GM12878 (cell line): ENCODE measurements at regions not wholly inside any gene's neighbourhood (a gene's known extent, or its start where the extent isn't known, plus 50 kb on each side); places are given as distances from the start of the nearest gene placed in this dataset.

Experiments
- ATAC-seq: fragments of 200-7000 bp; cut with Tn5 transposase; 3 replicates; pipeline ENCODE4 v1.9.1; 2020; ENCODE audit warnings: mild to moderate bottlenecking, moderate library complexity
- BruUV-seq: library from RNA; stranded (reverse); fragments of 400-500 nt; replicated peaks from 2 replicates; lab custom pipeline; 2021; lab: Mats Ljungman, UMichigan
- CTCF ChIA-PET: fragments of 300-600 bp; sonication (Branson Sonifier 250); formaldehyde crosslinking; extraction: SDS; loops from one replicate; lab custom pipeline; 2021; ENCODE audit warnings: inconsistent platforms; lab: Yijun Ruan, JAX
- POLR2A ChIA-PET: fragments of 350-600 bp; formaldehyde crosslinking; extraction: SDS; loops from one replicate; lab custom pipeline; 2021; ENCODE audit warnings: inconsistent platforms; lab: Charles Lee
- RAD21 ChIA-PET: fragments of 300-600 bp; sonication (Branson Sonifier 250); formaldehyde crosslinking; loops from one replicate; lab custom pipeline; 2023; ENCODE audit warnings: antibody characterized with exemption; ENCODE audit not compliant: unreplicated experiment; lab: Charles Lee
- SMC1A ChIA-PET: fragments of 300-600 bp; sonication (Branson Sonifier 250); formaldehyde crosslinking; loops from one replicate; lab custom pipeline; 2023; ENCODE audit not compliant: unreplicated experiment, uncharacterized antibody; lab: Charles Lee
- DNase-seq: peaks from one replicate; pipeline ENCODE4 v3.0.0-alpha.2; 2011; ENCODE audit warnings: low read depth, low spot score
- FAIRE-seq: peaks from 3 replicates; lab custom pipeline; 2011; peaks lifted over from hg19 to GRCh38; lab: Jason Lieb, UNC
- H2AFZ ChIP-seq: 2 replicates; pipeline ENCODE4 v1.6.0; 2011; ENCODE audit warnings: low read depth, low read length, control low read depth; ENCODE audit not compliant: control insufficient read depth
- H3K27ac ChIP-seq: 2 replicates; pipeline ENCODE4 v1.5.1; 2011; ENCODE audit warnings: control low read depth; ENCODE audit not compliant: control insufficient read depth, insufficient read depth
- H3K27me3 ChIP-seq, 2 experiments: replicated peaks in 1 of 2; 2 replicates each; pipeline versions ENCODE4 v1.6.0 to v1.6.1; 2011; ENCODE audit warnings: low read length in 1 of 2; ENCODE audit not compliant: control insufficient read depth in 2 of 2, insufficient read depth in 2 of 2
- H3K36me3 ChIP-seq, 2 experiments: 2 replicates each; pipeline ENCODE4 v1.5.1; 2011; ENCODE audit warnings: low read length in 1 of 2; ENCODE audit not compliant: control insufficient read depth in 2 of 2, insufficient read depth in 2 of 2
- H3K4me1 ChIP-seq: 2 replicates; pipeline ENCODE4 v1.6.1; 2011; ENCODE audit warnings: mild to moderate bottlenecking, low read length, moderate library complexity, mixed read lengths; ENCODE audit not compliant: control insufficient read depth, insufficient read depth
- H3K4me2 ChIP-seq: 2 replicates; pipeline ENCODE4 v1.6.0; 2011; ENCODE audit warnings: control low read depth; ENCODE audit not compliant: control insufficient read depth, insufficient read depth
- H3K4me3 ChIP-seq: fragments of 200-600 bp; sonication (generic); 2 replicates; pipeline ENCODE4 v1.5.1; 2016
- H3K79me2 ChIP-seq: 2 replicates; pipeline ENCODE4 v1.6.0; 2011; ENCODE audit warnings: low read length; ENCODE audit not compliant: control insufficient read depth, insufficient read depth
- H3K9ac ChIP-seq: 2 replicates; pipeline ENCODE4 v1.8.0; 2011; ENCODE audit warnings: low read length, control low read depth, mixed read lengths; ENCODE audit not compliant: control insufficient read depth, insufficient read depth
- H3K9me3 ChIP-seq: replicated peaks from 3 replicates; pipeline ENCODE4 v1.5.1; 2011; ENCODE audit warnings: mild to moderate bottlenecking, low read length; ENCODE audit not compliant: control insufficient read depth, insufficient read depth
- H4K20me1 ChIP-seq: 2 replicates; pipeline ENCODE4 v1.6.0; 2011; ENCODE audit not compliant: control insufficient read depth, insufficient read depth
- ATF7 ChIP-seq: fragments of 450-650 bp; IDR thresholded peaks from 2 replicates; pipeline ENCODE4 v1.6.1; 2016; ENCODE audit warnings: low read depth, mild to moderate bottlenecking
- BACH1 ChIP-seq: fragments of 450-650 bp; IDR thresholded peaks from 2 replicates; pipeline ENCODE4 v1.6.1; 2017; ENCODE audit warnings: mild to moderate bottlenecking, borderline replicate concordance
- BCL11A ChIP-seq: IDR thresholded peaks from 2 replicates; pipeline ENCODE4 v1.6.1; 2011; ENCODE audit warnings: low read depth, low read length
- BRCA1 ChIP-seq: IDR thresholded peaks from 2 replicates; pipeline ENCODE4 v1.6.1; 2011; ENCODE audit warnings: low read depth, low read length, improper control_type of control experiment
- CBFB ChIP-seq: IDR thresholded peaks from 2 replicates; pipeline ENCODE4 v1.6.1; 2016; ENCODE audit warnings: antibody characterized with exemption, low read depth
- CREM ChIP-seq: IDR thresholded peaks from 2 replicates; pipeline ENCODE4 v1.6.1; 2014; ENCODE audit warnings: antibody characterized with exemption, low read depth
- HDAC6 ChIP-seq: fragments of 200-600 bp; sonication (generic); IDR thresholded peaks from one replicate; pipeline ENCODE4 v1.8.0; 2017; ENCODE audit warnings: antibody characterized with exemption; ENCODE audit not compliant: unreplicated experiment
- KAT2A ChIP-seq: conservative IDR thresholded peaks from 2 replicates; pipeline ENCODE4 v1.6.1; 2011; ENCODE audit warnings: low read depth, low read length; ENCODE audit not compliant: control insufficient read depth
- NFXL1 ChIP-seq: fragments of 450-650 bp; IDR thresholded peaks from 2 replicates; pipeline ENCODE4 v1.6.1; 2017; ENCODE audit warnings: antibody characterized with exemption, mild to moderate bottlenecking, borderline replicate concordance
- POLR2AphosphoS5 ChIP-seq: IDR thresholded peaks from 2 replicates; pipeline ENCODE4 v1.6.1; 2011; ENCODE audit warnings: mild to moderate bottlenecking, low read length, inconsistent platforms
- SIN3A ChIP-seq: IDR thresholded peaks from 2 replicates; pipeline ENCODE4 v1.6.1; 2012; ENCODE audit warnings: low read depth, low read length, improper control_type of control experiment
- SMARCA5 ChIP-seq: fragments of 450-650 bp; IDR thresholded peaks from 2 replicates; pipeline ENCODE4 v1.6.1; 2017; ENCODE audit warnings: mild to moderate bottlenecking
- SUZ12 ChIP-seq: fragments of 200-600 bp; sonication (generic); IDR thresholded peaks from one replicate; pipeline ENCODE4 v1.6.1; 2018; ENCODE audit warnings: antibody characterized with exemption, mild to moderate bottlenecking; ENCODE audit not compliant: unreplicated experiment
- ZNF384 ChIP-seq: IDR thresholded peaks from 2 replicates; pipeline ENCODE4 v1.6.1; 2012; ENCODE audit warnings: low read depth, mild to moderate bottlenecking, low read length, improper control_type of control experiment, borderline replicate concordance
- WGBS: methylation state at CpG from one replicate; pipeline ENCODE4 v1.1.6; 2016; ENCODE audit warnings: low lambda C conversion rate; ENCODE audit not compliant: insufficient replicate concordance, insufficient coverage; ENCODE audit errors: missing lambda C conversion rate; 5-methylcytosine and 5-hydroxymethylcytosine counted together
- in situ Hi-C: fragments of 300-500 bp; cut with MboI; formaldehyde crosslinking; loops from 9 replicates; pipeline ENCODE4 v1.14.3; 2018; ENCODE audit warnings: mixed read lengths
- intact Hi-C: fragments of 100-400 bp; cut with micrococcal nuclease; formaldehyde crosslinking; loops from one replicate; pipeline ENCODE4 v1.14.2; 2022; ENCODE audit not compliant: unreplicated experiment
- TF ChIP-seq, protein P1 (sequence below): IDR thresholded peaks from 2 replicates; pipeline ENCODE4 v1.6.1; 2012; ENCODE audit warnings: low read depth, low read length, improper control_type of control experiment
- TF ChIP-seq, protein P2 (sequence below): IDR thresholded peaks from 2 replicates; pipeline ENCODE4 v1.6.1; 2012; ENCODE audit warnings: low read length, inconsistent platforms
- TF ChIP-seq, protein P3 (sequence below): fragments of 450-650 bp; IDR thresholded peaks from 2 replicates; pipeline ENCODE4 v1.6.1; 2016; ENCODE audit warnings: mild to moderate bottlenecking
- TF ChIP-seq, protein P4 (sequence below): IDR thresholded peaks from 2 replicates; pipeline ENCODE4 v1.6.1; 2012; ENCODE audit warnings: mild to moderate bottlenecking, low read depth, low read length

DNA sequence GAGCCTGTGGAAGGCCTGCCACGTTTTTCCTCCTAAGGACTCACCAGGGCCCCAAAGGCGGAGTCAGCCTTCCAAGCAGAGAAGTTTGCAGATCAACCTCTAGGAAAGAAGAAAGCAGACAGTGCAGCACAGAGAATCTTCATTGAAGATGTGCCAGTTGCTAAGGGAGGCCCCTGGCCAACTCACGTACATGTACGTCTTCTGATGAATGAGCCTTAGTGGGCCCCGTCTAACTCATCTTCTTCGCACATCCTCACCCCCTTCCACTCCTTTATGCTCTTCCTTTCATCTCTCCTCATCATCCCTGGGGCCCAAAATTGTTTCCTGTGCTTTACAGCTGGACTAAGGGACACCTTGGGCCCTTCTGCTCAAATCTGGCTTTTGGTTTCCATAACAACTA lies 703.0 kb upstream of the TBX3 start:
- Histone ChIP-seq H3K9ac (no peak overlapping the region), H2AFZ (no peak overlapping the region), H3K36me3 (no peaks in the 10 kb centered on the region), H3K4me3 (no peak overlapping the region), H3K79me2 (no peaks in the 10 kb centered on the region), H4K20me1 (no peaks in the 10 kb centered on the region), H3K4me2 (no peak overlapping the region), H3K27ac (no peak overlapping the region), H3K27me3 (no peaks in the 10 kb centered on the region), H3K4me1 (peaks cover 3% of the 10 kb centered on the region; the same call in 1 of the 2 replicates), H3K9me3 (no peaks in the 10 kb centered on the region; the same call in 2 of the 3 replicates)
- DNase-seq (no peak), ATAC-seq (no peak), FAIRE-seq (no peak)
- intact Hi-C loops (no loop called here), in situ Hi-C loops (no loop called here)
- no TSS peak for BruUV-seq
- POLR2A ChIA-PET: no interaction called here
- SMC1A ChIA-PET: interaction anchor here (1.3 kb wide), 1 partner anchor 11 kb away, joined by 3 read pairs; no protein-coding TSS in a partner anchor
- CTCF ChIA-PET: no interaction called here
- 66% methylated on average over 6 of the region's 6 CpGs for WGBS
- RAD21 ChIA-PET: no interaction called here
- TF ChIP-seq KAT2A (no peak), BCL11A (no peak), HDAC6 (no peak), ATF7 (no peak), POLR2AphosphoS5 (no peak), BACH1 (no peak), SIN3A (no peak), SMARCA5 (no peak), SUZ12 (no peak), NFXL1 (no peak), BRCA1 (no peak), ZNF384 (no peak), CBFB (no peak), CREM (no peak)
- TF ChIP-seq, protein P1, sequence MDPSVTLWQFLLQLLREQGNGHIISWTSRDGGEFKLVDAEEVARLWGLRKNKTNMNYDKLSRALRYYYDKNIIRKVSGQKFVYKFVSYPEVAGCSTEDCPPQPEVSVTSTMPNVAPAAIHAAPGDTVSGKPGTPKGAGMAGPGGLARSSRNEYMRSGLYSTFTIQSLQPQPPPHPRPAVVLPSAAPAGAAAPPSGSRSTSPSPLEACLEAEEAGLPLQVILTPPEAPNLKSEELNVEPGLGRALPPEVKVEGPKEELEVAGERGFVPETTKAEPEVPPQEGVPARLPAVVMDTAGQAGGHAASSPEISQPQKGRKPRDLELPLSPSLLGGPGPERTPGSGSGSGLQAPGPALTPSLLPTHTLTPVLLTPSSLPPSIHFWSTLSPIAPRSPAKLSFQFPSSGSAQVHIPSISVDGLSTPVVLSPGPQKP: no peak
- TF ChIP-seq, protein P2, sequence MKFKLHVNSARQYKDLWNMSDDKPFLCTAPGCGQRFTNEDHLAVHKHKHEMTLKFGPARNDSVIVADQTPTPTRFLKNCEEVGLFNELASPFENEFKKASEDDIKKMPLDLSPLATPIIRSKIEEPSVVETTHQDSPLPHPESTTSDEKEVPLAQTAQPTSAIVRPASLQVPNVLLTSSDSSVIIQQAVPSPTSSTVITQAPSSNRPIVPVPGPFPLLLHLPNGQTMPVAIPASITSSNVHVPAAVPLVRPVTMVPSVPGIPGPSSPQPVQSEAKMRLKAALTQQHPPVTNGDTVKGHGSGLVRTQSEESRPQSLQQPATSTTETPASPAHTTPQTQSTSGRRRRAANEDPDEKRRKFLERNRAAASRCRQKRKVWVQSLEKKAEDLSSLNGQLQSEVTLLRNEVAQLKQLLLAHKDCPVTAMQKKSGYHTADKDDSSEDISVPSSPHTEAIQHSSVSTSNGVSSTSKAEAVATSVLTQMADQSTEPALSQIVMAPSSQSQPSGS: no peak
- TF ChIP-seq, protein P3, sequence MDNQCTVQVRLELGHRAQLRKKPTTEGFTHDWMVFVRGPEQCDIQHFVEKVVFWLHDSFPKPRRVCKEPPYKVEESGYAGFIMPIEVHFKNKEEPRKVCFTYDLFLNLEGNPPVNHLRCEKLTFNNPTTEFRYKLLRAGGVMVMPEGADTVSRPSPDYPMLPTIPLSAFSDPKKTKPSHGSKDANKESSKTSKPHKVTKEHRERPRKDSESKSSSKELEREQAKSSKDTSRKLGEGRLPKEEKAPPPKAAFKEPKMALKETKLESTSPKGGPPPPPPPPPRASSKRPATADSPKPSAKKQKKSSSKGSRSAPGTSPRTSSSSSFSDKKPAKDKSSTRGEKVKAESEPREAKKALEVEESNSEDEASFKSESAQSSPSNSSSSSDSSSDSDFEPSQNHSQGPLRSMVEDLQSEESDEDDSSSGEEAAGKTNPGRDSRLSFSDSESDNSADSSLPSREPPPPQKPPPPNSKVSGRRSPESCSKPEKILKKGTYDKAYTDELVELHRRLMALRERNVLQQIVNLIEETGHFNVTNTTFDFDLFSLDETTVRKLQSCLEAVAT: no peak
- TF ChIP-seq, protein P4, sequence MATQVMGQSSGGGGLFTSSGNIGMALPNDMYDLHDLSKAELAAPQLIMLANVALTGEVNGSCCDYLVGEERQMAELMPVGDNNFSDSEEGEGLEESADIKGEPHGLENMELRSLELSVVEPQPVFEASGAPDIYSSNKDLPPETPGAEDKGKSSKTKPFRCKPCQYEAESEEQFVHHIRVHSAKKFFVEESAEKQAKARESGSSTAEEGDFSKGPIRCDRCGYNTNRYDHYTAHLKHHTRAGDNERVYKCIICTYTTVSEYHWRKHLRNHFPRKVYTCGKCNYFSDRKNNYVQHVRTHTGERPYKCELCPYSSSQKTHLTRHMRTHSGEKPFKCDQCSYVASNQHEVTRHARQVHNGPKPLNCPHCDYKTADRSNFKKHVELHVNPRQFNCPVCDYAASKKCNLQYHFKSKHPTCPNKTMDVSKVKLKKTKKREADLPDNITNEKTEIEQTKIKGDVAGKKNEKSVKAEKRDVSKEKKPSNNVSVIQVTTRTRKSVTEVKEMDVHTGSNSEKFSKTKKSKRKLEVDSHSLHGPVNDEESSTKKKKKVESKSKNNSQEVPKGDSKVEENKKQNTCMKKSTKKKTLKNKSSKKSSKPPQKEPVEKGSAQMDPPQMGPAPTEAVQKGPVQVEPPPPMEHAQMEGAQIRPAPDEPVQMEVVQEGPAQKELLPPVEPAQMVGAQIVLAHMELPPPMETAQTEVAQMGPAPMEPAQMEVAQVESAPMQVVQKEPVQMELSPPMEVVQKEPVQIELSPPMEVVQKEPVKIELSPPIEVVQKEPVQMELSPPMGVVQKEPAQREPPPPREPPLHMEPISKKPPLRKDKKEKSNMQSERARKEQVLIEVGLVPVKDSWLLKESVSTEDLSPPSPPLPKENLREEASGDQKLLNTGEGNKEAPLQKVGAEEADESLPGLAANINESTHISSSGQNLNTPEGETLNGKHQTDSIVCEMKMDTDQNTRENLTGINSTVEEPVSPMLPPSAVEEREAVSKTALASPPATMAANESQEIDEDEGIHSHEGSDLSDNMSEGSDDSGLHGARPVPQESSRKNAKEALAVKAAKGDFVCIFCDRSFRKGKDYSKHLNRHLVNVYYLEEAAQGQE: no peak
